ENCODE measurements at regions not wholly inside any gene's neighbourhood (a gene's known extent, or its start where the extent isn't known, plus 50 kb on each side); places are given as distances from the start of the nearest gene placed in this dataset.

GRCh38 chr6:153831350-153832078, 207.5 kb upstream of the OPRM1 start:
- no peak overlapping the region for H3K27ac ChIP-seq (ENCODE audit: low read length)
- H3K4me1 ChIP-seq (ENCODE audit: control insufficient read depth, low read depth, low read length) = peaks cover 28% of the 10 kb centered on the region

DNA sequence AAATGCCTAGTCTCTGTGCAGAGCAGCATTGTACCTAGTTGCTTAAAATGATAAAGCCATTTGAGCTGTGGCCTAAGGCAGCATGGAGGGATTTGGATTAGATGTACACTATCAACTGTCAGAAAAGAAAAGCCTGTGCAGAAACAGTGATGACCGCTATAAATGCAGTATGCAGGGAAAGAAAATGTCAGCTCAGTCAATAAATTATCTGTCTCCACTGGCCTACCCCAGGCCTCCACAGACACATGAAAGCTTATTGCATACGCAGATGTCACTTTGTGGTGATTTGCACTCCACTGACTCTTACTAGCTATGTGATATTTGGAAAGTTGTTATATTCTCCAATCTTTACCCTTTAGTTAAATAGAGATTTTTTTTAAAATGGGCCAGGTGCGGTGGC, 221.9 kb upstream of the OPRM1 start:
- H3K4me1 ChIP-seq (ENCODE audit: control insufficient read depth, low read depth, low read length) = no peaks in the 10 kb centered on the region
- H3K36me3 ChIP-seq (ENCODE audit: control insufficient read depth, low read depth, low read length) = no peaks in the 10 kb centered on the region
- no peak overlapping the region for H3K9ac ChIP-seq (ENCODE audit: low read length)
- no peaks in the 10 kb centered on the region for H3K27me3 ChIP-seq (ENCODE audit: control insufficient read depth, insufficient read depth, low read length)
- H3K27ac ChIP-seq (ENCODE audit: low read length) = no peak overlapping the region
- H3K4me3 ChIP-seq (ENCODE audit: low read length) = no peak overlapping the region
- no peaks in the 10 kb centered on the region for H3K9me3 ChIP-seq (ENCODE audit: control insufficient read depth, low read depth, low read length)

More at GRCh38 chr6:153831350-153832078, 207.5 kb upstream of the OPRM1 start:
- no peaks in the 10 kb centered on the region for H3K36me3 ChIP-seq (ENCODE audit: control insufficient read depth, low read depth, low read length)
- no peak overlapping the region for H3K4me3 ChIP-seq (ENCODE audit: low read length)
- no peaks in the 10 kb centered on the region for H3K9me3 ChIP-seq (ENCODE audit: control insufficient read depth, low read depth, low read length)
- no peak overlapping the region for H3K9ac ChIP-seq (ENCODE audit: low read length)
- H3K27me3 ChIP-seq (ENCODE audit: control insufficient read depth, insufficient read depth, low read length) = no peaks in the 10 kb centered on the region

DNA sequence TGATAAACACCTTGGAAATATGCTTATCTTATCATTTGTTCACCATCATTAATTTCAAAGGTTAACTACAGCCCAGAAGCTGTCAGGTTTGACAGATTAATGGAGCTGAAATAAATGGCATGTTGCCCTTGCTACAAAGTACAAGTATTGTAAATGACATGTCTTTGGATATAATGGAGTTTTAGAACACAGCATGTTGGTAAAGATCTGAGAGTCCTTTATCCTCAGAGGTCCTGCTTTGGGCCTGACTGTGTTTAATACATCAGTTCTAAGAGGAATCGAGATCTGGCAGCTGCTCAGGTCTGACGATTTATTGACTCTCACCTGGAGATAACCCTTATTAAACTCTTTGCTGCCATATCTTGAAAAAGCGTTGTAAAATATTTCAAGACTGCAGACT, 222.7 kb upstream of the OPRM1 start:
- no peaks in the 10 kb centered on the region for H3K36me3 ChIP-seq (ENCODE audit: control insufficient read depth, low read depth, low read length)
- no peak overlapping the region for H3K4me3 ChIP-seq (ENCODE audit: low read length)
- no peaks in the 10 kb centered on the region for H3K9me3 ChIP-seq (ENCODE audit: control insufficient read depth, low read depth, low read length)
- no peaks in the 10 kb centered on the region for H3K27me3 ChIP-seq (ENCODE audit: control insufficient read depth, insufficient read depth, low read length)
- H3K27ac ChIP-seq (ENCODE audit: low read length) = no peak overlapping the region
- no peak overlapping the region for H3K9ac ChIP-seq (ENCODE audit: low read length)
- H3K4me1 ChIP-seq (ENCODE audit: control insufficient read depth, low read depth, low read length) = no peaks in the 10 kb centered on the region

DNA sequence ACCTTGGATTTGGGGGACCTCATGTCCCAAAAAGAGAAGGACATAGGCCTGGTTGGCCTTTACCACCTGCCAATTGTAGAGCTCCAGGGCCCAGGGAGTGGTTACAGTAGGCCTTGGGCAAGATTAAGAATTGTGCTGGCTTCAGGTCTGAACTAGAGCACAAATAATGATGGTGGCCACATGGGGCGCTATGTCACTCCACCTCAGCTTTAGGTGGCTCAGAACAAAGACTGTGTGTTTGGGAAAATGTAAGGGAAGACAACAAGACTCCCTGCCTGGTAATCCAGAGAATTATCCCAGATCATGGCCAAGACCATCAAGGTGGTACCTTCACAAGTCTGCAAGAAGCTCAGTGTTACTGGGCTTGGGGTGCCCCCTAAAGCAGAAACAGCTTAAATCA, 224.9 kb upstream of the OPRM1 start:
- no peaks in the 10 kb centered on the region for H3K9me3 ChIP-seq (ENCODE audit: control insufficient read depth, low read depth, low read length)
- no peaks in the 10 kb centered on the region for H3K27me3 ChIP-seq (ENCODE audit: control insufficient read depth, insufficient read depth, low read length)
- H3K9ac ChIP-seq (ENCODE audit: low read length) = no peak overlapping the region
- no peaks in the 10 kb centered on the region for H3K4me1 ChIP-seq (ENCODE audit: control insufficient read depth, low read depth, low read length)
- H3K27ac ChIP-seq (ENCODE audit: low read length) = no peak overlapping the region
- H3K36me3 ChIP-seq (ENCODE audit: control insufficient read depth, low read depth, low read length) = no peaks in the 10 kb centered on the region
- no peak overlapping the region for H3K4me3 ChIP-seq (ENCODE audit: low read length)

GRCh38 chr6:153804755-153805330, 234.2 kb upstream of the OPRM1 start:
- Histone ChIP-seq H3K27ac (ENCODE audit: low read length) (no peak overlapping the region), H3K4me3 (ENCODE audit: low read length) (no peak overlapping the region), H3K9me3 (ENCODE audit: control insufficient read depth, low read depth, low read length) (no peaks in the 10 kb centered on the region), H3K27me3 (ENCODE audit: control insufficient read depth, insufficient read depth, low read length) (no peaks in the 10 kb centered on the region), H3K9ac (ENCODE audit: low read length) (no peak overlapping the region), H3K4me1 (ENCODE audit: control insufficient read depth, low read depth, low read length) (no peaks in the 10 kb centered on the region), H3K36me3 (ENCODE audit: control insufficient read depth, low read depth, low read length) (no peaks in the 10 kb centered on the region)

GRCh38 chr6:153801917-153802316, 237.1 kb upstream of the OPRM1 start:
- no peaks in the 10 kb centered on the region for H3K4me1 ChIP-seq (ENCODE audit: control insufficient read depth, low read depth, low read length)
- H3K27me3 ChIP-seq (ENCODE audit: control insufficient read depth, insufficient read depth, low read length) = no peaks in the 10 kb centered on the region
- H3K36me3 ChIP-seq (ENCODE audit: control insufficient read depth, low read depth, low read length) = no peaks in the 10 kb centered on the region
- H3K27ac ChIP-seq (ENCODE audit: low read length) = no peak overlapping the region
- H3K4me3 ChIP-seq (ENCODE audit: low read length) = no peak overlapping the region
- no peak overlapping the region for H3K9ac ChIP-seq (ENCODE audit: low read length)
- no peaks in the 10 kb centered on the region for H3K9me3 ChIP-seq (ENCODE audit: control insufficient read depth, low read depth, low read length)

- Histone ChIP-seq H3K27ac (ENCODE audit: low read length) (no peak overlapping the region), H3K27me3 (ENCODE audit: control insufficient read depth, insufficient read depth, low read length) (no peaks in the 10 kb centered on the region), H3K4me3 (ENCODE audit: low read length) (no peak overlapping the region), H3K9me3 (ENCODE audit: control insufficient read depth, low read depth, low read length) (no peaks in the 10 kb centered on the region), H3K9ac (ENCODE audit: low read length) (no peak overlapping the region), H3K36me3 (ENCODE audit: control insufficient read depth, low read depth, low read length) (no peaks in the 10 kb centered on the region), H3K4me1 (ENCODE audit: control insufficient read depth, low read depth, low read length) (no peaks in the 10 kb centered on the region)
These were observed 238.4 kb upstream of the OPRM1 start for GRCh38 chr6:153800580-153801188.

- Histone ChIP-seq H3K9me3 (ENCODE audit: control insufficient read depth, low read depth, low read length) (no peaks in the 10 kb centered on the region), H3K27ac (ENCODE audit: low read length) (no peak overlapping the region), H3K36me3 (ENCODE audit: control insufficient read depth, low read depth, low read length) (no peaks in the 10 kb centered on the region), H3K27me3 (ENCODE audit: control insufficient read depth, insufficient read depth, low read length) (no peaks in the 10 kb centered on the region), H3K9ac (ENCODE audit: low read length) (no peak overlapping the region), H3K4me3 (ENCODE audit: low read length) (no peak overlapping the region), H3K4me1 (ENCODE audit: control insufficient read depth, low read depth, low read length) (no peaks in the 10 kb centered on the region)
These were observed 248.1 kb upstream of the OPRM1 start for GRCh38 chr6:153790876-153791473.

GRCh38 chr6:153790048-153790447, 249.0 kb upstream of the OPRM1 start:
- Histone ChIP-seq H3K36me3 (ENCODE audit: control insufficient read depth, low read depth, low read length) (no peaks in the 10 kb centered on the region), H3K27me3 (ENCODE audit: control insufficient read depth, insufficient read depth, low read length) (no peaks in the 10 kb centered on the region), H3K4me3 (ENCODE audit: low read length) (no peak overlapping the region), H3K4me1 (ENCODE audit: control insufficient read depth, low read depth, low read length) (no peaks in the 10 kb centered on the region), H3K9me3 (ENCODE audit: control insufficient read depth, low read depth, low read length) (no peaks in the 10 kb centered on the region), H3K27ac (ENCODE audit: low read length) (no peak overlapping the region), H3K9ac (ENCODE audit: low read length) (no peak overlapping the region)

GRCh38 chr6:153787341-153787606, 251.8 kb upstream of the OPRM1 start:
- Histone ChIP-seq H3K9ac (ENCODE audit: low read length) (no peak overlapping the region), H3K27me3 (ENCODE audit: control insufficient read depth, insufficient read depth, low read length) (no peaks in the 10 kb centered on the region), H3K4me1 (ENCODE audit: control insufficient read depth, low read depth, low read length) (no peaks in the 10 kb centered on the region), H3K27ac (ENCODE audit: low read length) (no peak overlapping the region), H3K9me3 (ENCODE audit: control insufficient read depth, low read depth, low read length) (no peaks in the 10 kb centered on the region), H3K36me3 (ENCODE audit: control insufficient read depth, low read depth, low read length) (no peaks in the 10 kb centered on the region), H3K4me3 (ENCODE audit: low read length) (no peak overlapping the region)

DNA sequence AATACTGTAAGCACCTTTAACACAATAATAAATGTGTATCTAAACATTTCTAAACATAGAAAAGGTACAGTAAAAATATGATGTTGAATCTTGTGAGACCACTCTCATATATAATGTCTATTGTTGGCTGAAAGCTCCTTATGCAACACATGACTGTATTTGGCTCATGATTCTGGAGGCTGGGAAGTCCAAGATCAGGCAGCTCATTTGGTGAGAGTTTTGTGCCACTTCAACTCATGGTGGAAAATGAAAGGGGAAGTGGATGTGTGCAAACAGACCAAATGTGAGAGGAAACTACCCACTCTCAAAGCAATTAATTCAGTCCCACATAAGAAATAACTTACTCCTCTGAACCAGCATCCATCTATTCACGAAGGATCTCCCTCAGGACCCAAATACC, 257.7 kb upstream of the OPRM1 start:
- H3K4me1 ChIP-seq (ENCODE audit: control insufficient read depth, low read depth, low read length) = no peaks in the 10 kb centered on the region
- no peaks in the 10 kb centered on the region for H3K9me3 ChIP-seq (ENCODE audit: control insufficient read depth, low read depth, low read length)
- H3K9ac ChIP-seq (ENCODE audit: low read length) = no peak overlapping the region
- no peaks in the 10 kb centered on the region for H3K36me3 ChIP-seq (ENCODE audit: control insufficient read depth, low read depth, low read length)
- no peak overlapping the region for H3K27ac ChIP-seq (ENCODE audit: low read length)
- H3K4me3 ChIP-seq (ENCODE audit: low read length) = no peak overlapping the region
- no peaks in the 10 kb centered on the region for H3K27me3 ChIP-seq (ENCODE audit: control insufficient read depth, insufficient read depth, low read length)

- Histone ChIP-seq H3K9me3 (ENCODE audit: control insufficient read depth, low read depth, low read length) (no peaks in the 10 kb centered on the region), H3K9ac (ENCODE audit: low read length) (no peak overlapping the region), H3K4me1 (ENCODE audit: control insufficient read depth, low read depth, low read length) (no peaks in the 10 kb centered on the region), H3K27me3 (ENCODE audit: control insufficient read depth, insufficient read depth, low read length) (no peaks in the 10 kb centered on the region), H3K4me3 (ENCODE audit: low read length) (no peak overlapping the region), H3K36me3 (ENCODE audit: control insufficient read depth, low read depth, low read length) (no peaks in the 10 kb centered on the region), H3K27ac (ENCODE audit: low read length) (no peak overlapping the region)
These were observed 259.0 kb upstream of the OPRM1 start for GRCh38 chr6:153780011-153780410.
